Esophagus muscularis mucosa (tissue), 4 donors: ENCODE measurements at regions not wholly inside any gene's neighbourhood (a gene's known extent, or its start where the extent isn't known, plus 50 kb on each side); places are given as distances from the start of the nearest gene placed in this dataset.
"Not testable (repeated sequence)": the region's sequence is repeated elsewhere in the genome, so short reads cannot be mapped to it uniquely, and the experiment has no call there.

Source experiments
- DNase-seq: peaks from one replicate; pipeline ENCODE4 v3.0.0-alpha.2; 2017; ENCODE audit errors: extremely low spot score
- H3K27ac ChIP-seq, 4 donors: fragments of 200-600 bp; sonication (generic); replicated peaks in 1 of 4; 1 replicate in 3 of 4; 2 replicates in 1 of 4; pipeline ENCODE4 v1.5.1; 2016 to 2019; ENCODE audit warnings: mild to moderate bottlenecking in 1 of 4
- H3K27me3 ChIP-seq, 4 donors: fragments of 200-600 bp; sonication (generic); one replicate each; pipeline versions ENCODE4 v1.5.1 to v1.6.0; 2016 to 2019
- H3K36me3 ChIP-seq, 4 donors: fragments of 200-600 bp; sonication (generic); one replicate each; pipeline ENCODE4 v1.5.1; 2016 to 2019
- H3K4me1 ChIP-seq, 4 donors: fragments of 200-600 bp; sonication (generic); one replicate each; pipeline ENCODE4 v1.5.1; 2016 to 2019
- H3K4me3 ChIP-seq, 4 donors: fragments of 200-600 bp; sonication (generic); 1 replicate in 2 of 4; 2 replicates in 2 of 4; pipeline ENCODE4 v1.5.1; 2016 to 2019; ENCODE audit warnings: mild to moderate bottlenecking in 4 of 4, moderate library complexity in 1 of 4
- H3K9me3 ChIP-seq, 4 donors: fragments of 200-600 bp; sonication (generic); 1 replicate in 3 of 4; 2 replicates in 1 of 4; pipeline ENCODE4 v1.5.1; 2016 to 2019
- CTCF ChIP-seq, 3 experiments: fragments of 200-600 bp in 2 of 3; fragments of 450-650 bp in 1 of 3; sonication (generic) in 2 of 3; IDR thresholded peaks; one replicate each; pipeline ENCODE4 v1.5.1; 2017 to 2019; ENCODE audit warnings: antibody characterized with exemption in 3 of 3, mild to moderate bottlenecking in 2 of 3, moderate library complexity in 1 of 3
- EP300 ChIP-seq: sonication (generic); formaldehyde crosslinking; IDR thresholded peaks from one replicate; pipeline ENCODE4 v1.6.1; 2017; ENCODE audit warnings: antibody characterized with exemption
- POLR2A ChIP-seq: fragments of 450-650 bp; IDR thresholded peaks from one replicate; pipeline ENCODE4 v1.6.1; 2017; ENCODE audit warnings: antibody characterized with exemption, moderate library complexity, mild to moderate bottlenecking, low read depth
- POLR2AphosphoS5 ChIP-seq, 2 donors: sonication (generic); formaldehyde crosslinking; IDR thresholded peaks; one replicate each; pipeline ENCODE4 v1.6.1; 2017; ENCODE audit warnings: antibody characterized with exemption in 2 of 2
- WGBS: methylation state at CpG from one replicate; pipeline ENCODE4 v1.1.5; 2018; 5-methylcytosine and 5-hydroxymethylcytosine counted together
- intact Hi-C: fragments of 100-400 bp; cut with DNase I; formaldehyde crosslinking; loops from one replicate; pipeline ENCODE4 v1.15.1; 2023

DNA sequence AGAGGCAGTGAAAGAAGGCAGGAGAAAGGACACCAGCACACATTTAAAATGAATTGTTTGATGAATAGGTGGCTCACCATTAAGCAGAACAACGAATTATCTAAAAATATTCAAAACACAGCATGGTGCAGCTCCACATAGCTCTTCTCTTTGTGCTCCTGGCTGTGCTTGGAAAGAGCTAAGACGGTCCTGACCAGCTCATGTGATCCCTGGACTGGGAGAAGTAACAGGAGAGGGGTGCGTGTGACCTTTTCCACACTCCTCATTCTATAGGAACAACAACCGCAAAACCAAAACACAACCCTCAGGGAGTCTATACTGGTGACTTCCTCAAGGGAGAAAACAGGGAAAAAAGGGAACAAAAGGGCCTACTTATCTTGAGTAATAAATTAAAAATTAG lies 140.5 kb downstream of the DIRAS2 start:
- H3K27ac ChIP-seq: no peak overlapping the region
- no peaks in the 10 kb centered on the region for H3K4me1 ChIP-seq
- DNase-seq: no peak
- H3K4me3 ChIP-seq: no peak overlapping the region
- H3K36me3 ChIP-seq: no peaks in the 10 kb centered on the region
- no peaks in the 10 kb centered on the region for H3K27me3 ChIP-seq
- intact Hi-C loops: no loop called here
- 89% methylated on average over 4 of the region's 4 CpGs for WGBS
- TF ChIP-seq POLR2A (no peak), POLR2AphosphoS5 (IDR thresholded peaks at IDR 0.05) (no peak), CTCF (IDR thresholded peaks at IDR 0.05) (no peak), EP300 (no peak)
- no peaks in the 10 kb centered on the region for H3K9me3 ChIP-seq

DNA sequence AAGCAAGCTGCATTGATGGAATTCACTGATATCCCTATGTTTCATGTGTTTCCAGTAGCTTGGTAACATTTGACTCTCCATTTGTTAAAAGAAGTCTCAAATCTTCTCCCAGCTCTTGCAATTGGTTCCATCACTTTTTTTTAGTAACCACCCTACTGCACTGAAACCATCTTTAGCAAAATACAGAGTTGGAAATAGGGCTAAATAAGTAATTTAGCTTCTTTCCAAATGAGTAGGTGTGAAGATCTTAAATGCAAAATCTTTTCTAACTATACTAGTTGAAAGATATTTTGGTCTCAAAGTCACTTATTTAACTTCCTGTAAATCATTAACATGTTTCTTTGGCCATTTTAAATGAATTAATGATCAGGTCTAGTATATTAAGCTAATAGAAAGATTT lies 138.1 kb downstream of the DIRAS2 start:
- intact Hi-C loops: no loop called here
- no peaks in the 10 kb centered on the region for H3K36me3 ChIP-seq
- H3K9me3 ChIP-seq: no peaks in the 10 kb centered on the region
- TF ChIP-seq CTCF (IDR thresholded peaks at IDR 0.05) (no peak), POLR2AphosphoS5 (IDR thresholded peaks at IDR 0.05) (no peak), POLR2A (no peak), EP300 (no peak)
- DNase-seq: no peak
- H3K4me3 ChIP-seq: no peak overlapping the region
- H3K4me1 ChIP-seq: no peaks in the 10 kb centered on the region
- H3K27me3 ChIP-seq: no peaks in the 10 kb centered on the region
- H3K27ac ChIP-seq: no peak overlapping the region

GRCh38 chr9:90505695-90506094 lies 136.9 kb downstream of the DIRAS2 start:
- no peaks in the 10 kb centered on the region for H3K27me3 ChIP-seq
- H3K4me1 ChIP-seq: no peaks in the 10 kb centered on the region
- whole genome bisulfite sequencing: 81% methylated on average over 1 of the region's 1 CpG
- H3K4me3 ChIP-seq: no peak overlapping the region
- no peak for TF ChIP-seq CTCF (IDR thresholded peaks at IDR 0.05)
- no peak overlapping the region for H3K27ac ChIP-seq
- no peaks in the 10 kb centered on the region for H3K9me3 ChIP-seq
- no peaks in the 10 kb centered on the region for H3K36me3 ChIP-seq
- intact Hi-C loops: no loop called here
- no peak for DNase-seq

GRCh38 chr9:90506402-90506801 lies 136.2 kb downstream of the DIRAS2 start:
- 84% methylated on average over 4 of the region's 4 CpGs for WGBS
- H3K36me3 ChIP-seq, H3K27ac ChIP-seq, intact Hi-C loops, H3K27me3 ChIP-seq, H3K4me3 ChIP-seq, H3K4me1 ChIP-seq, H3K9me3 ChIP-seq: not testable (repeated sequence)
- DNase-seq: peak; percentile 80

- 92% methylated on average over 2 of the region's 2 CpGs for whole genome bisulfite sequencing
- intact Hi-C loops: no loop called here
- no peaks in the 10 kb centered on the region for H3K4me1 ChIP-seq
- H3K9me3 ChIP-seq: no peaks in the 10 kb centered on the region
- DNase-seq: no peak
- H3K4me3 ChIP-seq: no peak overlapping the region
- H3K27ac ChIP-seq: no peak overlapping the region
- no peak for TF ChIP-seq POLR2AphosphoS5 (IDR thresholded peaks at IDR 0.05)
- TF ChIP-seq CTCF (IDR thresholded peaks at IDR 0.05): no peak
- TF ChIP-seq POLR2A: no peak
- no peak for TF ChIP-seq EP300
- no peaks in the 10 kb centered on the region for H3K36me3 ChIP-seq
- no peaks in the 10 kb centered on the region for H3K27me3 ChIP-seq
Measured at GRCh38 chr9:90507621-90508020, 135.0 kb downstream of the DIRAS2 start.
